ENCODE measurements at regions not wholly inside any gene's neighbourhood (a gene's known extent, or its start where the extent isn't known, plus 50 kb on each side); places are given as distances from the start of the nearest gene placed in this dataset.
A peak's percentile ranks its signal among the peaks of the same experiment; 100 is the strongest.
"Not testable (repeated sequence)": the region's sequence is repeated elsewhere in the genome, so short reads cannot be mapped to it uniquely, and the experiment has no call there.

DNA sequence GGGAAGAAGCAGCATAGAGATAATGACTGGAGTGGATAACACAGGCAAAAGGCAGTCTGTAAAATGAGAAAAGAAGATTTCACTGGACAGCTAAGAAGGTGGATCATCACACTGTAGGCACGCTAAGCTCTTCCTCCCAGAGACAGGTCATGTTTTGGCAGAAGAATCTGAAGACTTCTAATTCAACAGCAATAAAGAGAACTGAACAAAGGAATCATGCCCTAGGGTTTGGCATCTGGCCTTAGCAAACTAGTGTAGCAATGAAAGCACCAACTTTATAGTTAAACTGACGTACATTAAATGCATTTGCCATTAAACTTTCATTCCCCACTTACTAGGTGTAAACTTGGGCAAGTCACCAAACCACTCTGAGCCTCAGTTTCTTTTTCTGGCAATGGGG is 84.4 kb upstream of the SEM1 start:
- Histone ChIP-seq H3K27me3 (no peaks in the 10 kb centered on the region), H3K9me3 (no peaks in the 10 kb centered on the region), H3K4me3 (no peak overlapping the region), H3K36me3 (no peaks in the 10 kb centered on the region), H3K27ac (no peak overlapping the region), H3K4me1 (no peaks in the 10 kb centered on the region)
- TF ChIP-seq EP300 (IDR thresholded peaks at IDR 0.05) (no peak), POLR2A (IDR thresholded peaks at IDR 0.05) (no peak), POLR2AphosphoS5 (IDR thresholded peaks at IDR 0.05) (no peak)
- TF ChIP-seq, protein P1, sequence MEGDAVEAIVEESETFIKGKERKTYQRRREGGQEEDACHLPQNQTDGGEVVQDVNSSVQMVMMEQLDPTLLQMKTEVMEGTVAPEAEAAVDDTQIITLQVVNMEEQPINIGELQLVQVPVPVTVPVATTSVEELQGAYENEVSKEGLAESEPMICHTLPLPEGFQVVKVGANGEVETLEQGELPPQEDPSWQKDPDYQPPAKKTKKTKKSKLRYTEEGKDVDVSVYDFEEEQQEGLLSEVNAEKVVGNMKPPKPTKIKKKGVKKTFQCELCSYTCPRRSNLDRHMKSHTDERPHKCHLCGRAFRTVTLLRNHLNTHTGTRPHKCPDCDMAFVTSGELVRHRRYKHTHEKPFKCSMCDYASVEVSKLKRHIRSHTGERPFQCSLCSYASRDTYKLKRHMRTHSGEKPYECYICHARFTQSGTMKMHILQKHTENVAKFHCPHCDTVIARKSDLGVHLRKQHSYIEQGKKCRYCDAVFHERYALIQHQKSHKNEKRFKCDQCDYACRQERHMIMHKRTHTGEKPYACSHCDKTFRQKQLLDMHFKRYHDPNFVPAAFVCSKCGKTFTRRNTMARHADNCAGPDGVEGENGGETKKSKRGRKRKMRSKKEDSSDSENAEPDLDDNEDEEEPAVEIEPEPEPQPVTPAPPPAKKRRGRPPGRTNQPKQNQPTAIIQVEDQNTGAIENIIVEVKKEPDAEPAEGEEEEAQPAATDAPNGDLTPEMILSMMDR (IDR thresholded peaks at IDR 0.05), result no peak
- no peak for DNase-seq
- 84 to 89% (median 85%) methylated on average over 2 of the region's 2 CpGs for whole genome bisulfite sequencing, 5 donors
- intact Hi-C loops (cut with DNase I; ENCODE audit: low total_unique reads), result no loop called here

DNA sequence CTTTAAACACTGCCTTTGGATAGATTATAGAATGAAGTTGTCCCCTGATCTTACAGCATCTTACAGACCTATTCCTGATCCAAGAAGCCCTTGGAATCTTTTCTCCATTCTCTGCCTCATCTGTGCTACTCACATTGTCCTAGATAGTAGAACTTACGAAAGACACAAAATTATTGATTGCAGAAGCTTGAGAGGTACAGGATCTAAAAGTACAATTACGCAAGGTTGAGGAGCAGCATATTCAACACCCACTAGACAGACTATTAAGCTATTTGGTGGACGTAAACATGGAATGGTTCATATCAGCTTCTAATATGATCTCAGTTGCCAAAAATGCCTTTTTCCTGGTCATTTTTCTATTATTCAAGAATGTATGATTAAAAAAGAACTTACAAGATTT is 90.5 kb upstream of the SEM1 start:
- WGBS, 5 donors, result 77 to 89% (median 80%) methylated on average over 3 of the region's 3 CpGs

DNA sequence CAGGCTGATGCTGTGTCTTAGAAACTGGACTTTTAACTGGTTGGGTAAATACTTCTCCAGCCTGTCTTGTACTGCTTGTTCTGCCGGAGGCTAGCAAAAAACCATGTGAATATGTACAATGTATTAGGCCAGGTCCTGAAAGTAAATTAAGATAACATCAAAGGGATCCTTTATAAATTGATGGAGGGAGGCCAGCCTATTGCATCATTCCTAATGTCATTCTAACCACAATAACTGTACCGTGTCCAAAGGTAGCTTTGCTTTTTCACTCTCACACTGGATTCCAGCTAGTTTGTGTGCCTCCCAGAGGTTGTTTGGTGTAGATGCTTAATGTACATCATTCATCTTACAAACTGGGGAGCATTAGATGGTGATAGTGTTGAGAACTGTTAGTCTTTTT is 91.2 kb upstream of the SEM1 start:
- H3K4me1 ChIP-seq, result no peaks in the 10 kb centered on the region
- 18 to 35% (median 24%) methylated on average over 2 of the region's 2 CpGs for WGBS, 5 donors
- H3K4me3 ChIP-seq, result no peak overlapping the region
- TF ChIP-seq, protein P1 (IDR thresholded peaks at IDR 0.05), result peak in 1 of 7 experiments; percentile 11
- no peak for TF ChIP-seq POLR2A (IDR thresholded peaks at IDR 0.05)
- TF ChIP-seq POLR2AphosphoS5 (IDR thresholded peaks at IDR 0.05), result peak in 1 of 3 donors; percentile 9
- H3K27me3 ChIP-seq, result no peaks in the 10 kb centered on the region
- intact Hi-C loops (cut with DNase I; ENCODE audit: low total_unique reads), result no loop called here
- no peak overlapping the region for H3K27ac ChIP-seq
- no peaks in the 10 kb centered on the region for H3K9me3 ChIP-seq
- no peaks in the 10 kb centered on the region for H3K36me3 ChIP-seq
- DNase-seq, result peak in 1 of 2 donors; percentile 29

More for the DNA sequence above, 90.5 kb upstream of the SEM1 start:
- H3K4me3 ChIP-seq, result no peak overlapping the region
- no peaks in the 10 kb centered on the region for H3K36me3 ChIP-seq
- no peak for DNase-seq
- H3K27me3 ChIP-seq, result no peaks in the 10 kb centered on the region
- H3K27ac ChIP-seq, result no peak overlapping the region
- intact Hi-C loops (cut with DNase I; ENCODE audit: low total_unique reads), result no loop called here
- TF ChIP-seq EP300 (IDR thresholded peaks at IDR 0.05) (no peak), POLR2A (IDR thresholded peaks at IDR 0.05) (no peak), POLR2AphosphoS5 (IDR thresholded peaks at IDR 0.05) (no peak)
- TF ChIP-seq, protein P1 (IDR thresholded peaks at IDR 0.05), result no peak
- H3K9me3 ChIP-seq, result no peaks in the 10 kb centered on the region
- no peaks in the 10 kb centered on the region for H3K4me1 ChIP-seq

DNA sequence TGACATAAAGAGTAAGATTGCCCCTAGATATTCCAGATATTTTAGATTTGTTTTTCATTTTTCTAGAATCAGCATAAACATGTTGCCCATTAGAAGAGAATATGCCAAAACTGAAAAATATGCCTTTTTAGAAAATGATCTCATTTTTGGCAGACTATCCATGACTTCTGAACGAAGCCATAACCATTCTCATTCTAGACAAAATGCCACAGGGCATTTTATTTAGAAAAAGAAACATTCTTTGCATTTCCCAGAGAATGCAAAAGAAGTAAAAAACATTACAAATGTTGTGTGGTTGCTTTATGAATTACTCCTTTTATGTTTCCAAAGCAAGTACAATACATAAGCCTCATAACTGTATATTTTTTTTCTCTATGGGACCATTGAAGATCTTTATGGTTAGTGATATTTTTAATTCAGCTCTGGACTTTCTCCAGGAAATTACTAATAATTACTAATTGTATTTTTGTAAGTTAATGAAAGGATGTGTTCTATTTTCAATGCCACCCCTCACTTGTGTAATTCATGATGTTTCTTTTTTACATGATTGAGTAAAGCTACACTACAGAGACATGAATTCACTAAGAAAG is 109.6 kb upstream of the SEM1 start:
- TF ChIP-seq, protein P1 (IDR thresholded peaks at IDR 0.05), result no peak
- no peak for TF ChIP-seq POLR2AphosphoS5 (IDR thresholded peaks at IDR 0.05)
- TF ChIP-seq POLR2A (IDR thresholded peaks at IDR 0.05), result no peak
- TF ChIP-seq EP300 (IDR thresholded peaks at IDR 0.05), result no peak
- WGBS, 5 donors, result 28 to 54% (median 40%) methylated on average over 1 of the region's 1 CpG

DNA sequence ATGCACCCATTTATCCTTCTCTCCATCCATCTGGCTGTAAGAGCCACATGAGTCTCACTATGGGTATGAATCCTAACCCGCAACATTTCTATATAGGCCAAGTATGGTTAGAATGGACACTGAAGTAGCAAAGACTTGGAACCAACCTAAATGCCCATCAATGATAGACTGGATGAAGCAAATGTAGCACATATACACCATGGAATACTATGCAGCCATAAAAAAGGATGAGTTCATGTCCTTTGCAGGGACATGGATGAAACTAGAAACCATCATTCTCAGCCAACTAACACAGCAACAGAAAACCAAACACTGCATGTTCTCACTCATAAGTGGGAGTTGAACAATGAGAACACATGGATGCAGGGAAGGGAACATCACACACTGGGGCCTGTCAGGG is 111.5 kb upstream of the SEM1 start:
- intact Hi-C loops (cut with DNase I; ENCODE audit: low total_unique reads); H3K27me3 ChIP-seq; H3K4me3 ChIP-seq; H3K9me3 ChIP-seq; H3K27ac ChIP-seq; H3K36me3 ChIP-seq; DNase-seq; H3K4me1 ChIP-seq: not testable (repeated sequence)
- whole genome bisulfite sequencing, 5 donors, result 90 to 100% (median 97%) methylated on average over 1 of the region's 1 CpG

More for the DNA sequence above, 109.6 kb upstream of the SEM1 start:
- Histone ChIP-seq H3K9me3 (no peaks in the 10 kb centered on the region), H3K27me3 (no peaks in the 10 kb centered on the region), H3K4me3 (no peak overlapping the region), H3K36me3 (no peaks in the 10 kb centered on the region), H3K27ac (no peak overlapping the region), H3K4me1 (no peaks in the 10 kb centered on the region)
- DNase-seq, result peak in 1 of 2 donors; percentile 3
- intact Hi-C loops (cut with DNase I; ENCODE audit: low total_unique reads), result no loop called here

All from stomach (tissue), 8 donors.